ENCODE measurements at regions not wholly inside any gene's neighbourhood (a gene's known extent, or its start where the extent isn't known, plus 50 kb on each side); places are given as distances from the start of the nearest gene placed in this dataset.

DNA sequence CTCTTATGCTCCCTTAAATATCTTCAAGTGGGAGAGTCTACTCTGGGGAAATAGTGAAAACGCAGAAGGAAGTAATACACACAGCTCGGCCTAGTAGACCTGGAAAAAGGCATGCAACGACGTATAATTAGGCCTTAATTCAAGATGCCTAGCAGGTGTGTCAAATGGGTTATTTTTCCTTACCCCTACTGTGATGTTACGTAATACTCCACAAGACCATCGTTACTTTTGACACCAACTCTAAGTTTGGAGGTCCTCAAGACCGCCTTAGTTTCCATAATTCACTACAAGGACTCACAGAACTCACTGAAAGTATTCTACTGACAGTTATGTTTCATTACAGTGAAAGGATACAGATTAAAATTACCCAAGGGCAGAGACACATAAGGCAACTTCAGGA, 1024.3 kb upstream of the MAP3K7 start:
- TF ChIP-seq CTCF (IDR thresholded peaks at IDR 0.05), result no peak
- Mint-ChIP-seq H3K27ac (ENCODE audit: unreplicated experiment) (no peak overlapping the region), H3K36me3 (ENCODE audit: unreplicated experiment) (no peaks in the 10 kb centered on the region), H3K4me3 (ENCODE audit: unreplicated experiment) (no peak overlapping the region), H3K4me1 (ENCODE audit: unreplicated experiment) (peaks cover 9% of the 10 kb centered on the region), H3K9me3 (ENCODE audit: unreplicated experiment) (peaks cover 5% of the 10 kb centered on the region), H3K27me3 (ENCODE audit: unreplicated experiment) (no peaks in the 10 kb centered on the region)
- no peak for DNase-seq (ENCODE audit: extremely low spot score, unreplicated experiment)

DNA sequence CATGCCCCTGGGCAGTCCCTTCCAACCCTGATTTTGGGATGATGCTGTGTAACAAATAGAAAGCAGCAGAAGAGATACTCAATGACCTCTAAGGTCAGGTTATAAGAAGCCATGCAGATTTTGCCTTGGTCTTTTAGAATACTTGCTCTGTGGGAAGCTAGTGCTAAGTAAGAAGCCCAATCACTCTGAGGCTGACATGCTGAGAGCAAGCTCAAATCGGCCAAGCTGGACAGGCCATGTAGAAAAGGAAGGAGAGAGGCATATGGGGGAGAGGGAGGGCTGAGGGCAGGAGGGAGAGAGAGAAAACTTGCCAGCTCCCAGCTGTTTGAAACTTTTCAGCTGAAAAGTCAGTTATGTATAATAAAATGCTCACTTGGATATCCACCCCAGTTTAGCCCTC, 1021.6 kb upstream of the MAP3K7 start:
- Mint-ChIP-seq H3K36me3 (ENCODE audit: unreplicated experiment) (no peaks in the 10 kb centered on the region), H3K27ac (ENCODE audit: unreplicated experiment) (no peak overlapping the region), H3K4me1 (ENCODE audit: unreplicated experiment) (peaks cover 9% of the 10 kb centered on the region), H3K9me3 (ENCODE audit: unreplicated experiment) (no peaks in the 10 kb centered on the region), H3K27me3 (ENCODE audit: unreplicated experiment) (no peaks in the 10 kb centered on the region), H3K4me3 (ENCODE audit: unreplicated experiment) (no peak overlapping the region)
- TF ChIP-seq CTCF (IDR thresholded peaks at IDR 0.05), result no peak
- DNase-seq (ENCODE audit: extremely low spot score, unreplicated experiment), result no peak

DNA sequence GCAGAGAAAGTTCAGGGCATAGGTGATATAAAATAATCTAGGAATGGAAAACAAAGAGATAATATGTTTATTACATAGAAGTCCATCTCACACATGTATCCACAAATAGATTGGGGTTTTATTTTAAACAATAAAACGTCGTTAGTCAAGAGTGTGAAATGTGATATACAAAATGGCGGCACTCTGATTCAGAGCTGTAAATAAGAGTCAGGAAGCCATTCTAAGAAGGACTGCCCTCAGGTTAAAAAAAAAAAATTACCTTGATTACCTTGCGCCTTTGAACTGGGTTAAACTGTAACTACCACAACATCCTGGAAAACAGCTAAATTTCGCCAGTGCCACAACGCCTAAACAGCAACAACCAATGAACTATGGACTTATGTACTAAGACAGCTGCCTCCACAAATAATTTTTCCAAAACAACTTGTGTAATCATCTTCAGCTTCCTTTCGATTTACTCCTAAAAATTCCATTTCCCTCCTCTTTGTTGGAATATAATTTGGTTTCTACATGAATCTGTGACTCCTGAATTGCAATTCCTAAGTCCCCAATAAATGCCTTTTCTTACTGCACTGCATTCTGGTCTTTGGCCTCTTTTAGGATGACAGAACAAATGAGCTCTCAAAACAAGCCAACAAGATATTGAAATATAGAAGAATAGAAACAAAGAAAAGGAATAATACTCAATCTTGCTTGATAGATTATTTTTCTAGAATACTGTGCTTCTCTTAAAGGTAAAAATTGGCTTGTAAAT, 1019.5 kb upstream of the MAP3K7 start:
- H3K9me3 Mint-ChIP-seq (ENCODE audit: unreplicated experiment), result no peaks in the 10 kb centered on the region
- TF ChIP-seq CTCF (IDR thresholded peaks at IDR 0.05), result no peak
- no peaks in the 10 kb centered on the region for H3K27me3 Mint-ChIP-seq (ENCODE audit: unreplicated experiment)
- H3K4me3 Mint-ChIP-seq (ENCODE audit: unreplicated experiment), result no peak overlapping the region
- no peaks in the 10 kb centered on the region for H3K36me3 Mint-ChIP-seq (ENCODE audit: unreplicated experiment)
- no peak for DNase-seq (ENCODE audit: extremely low spot score, unreplicated experiment)
- no peak overlapping the region for H3K27ac Mint-ChIP-seq (ENCODE audit: unreplicated experiment)
- peaks cover 9% of the 10 kb centered on the region for H3K4me1 Mint-ChIP-seq (ENCODE audit: unreplicated experiment)

- TF ChIP-seq CTCF (IDR thresholded peaks at IDR 0.05), result no peak
- Mint-ChIP-seq H3K27me3 (ENCODE audit: unreplicated experiment) (no peaks in the 10 kb centered on the region), H3K9me3 (ENCODE audit: unreplicated experiment) (no peaks in the 10 kb centered on the region), H3K27ac (ENCODE audit: unreplicated experiment) (no peak overlapping the region), H3K4me3 (ENCODE audit: unreplicated experiment) (no peak overlapping the region), H3K36me3 (ENCODE audit: unreplicated experiment) (no peaks in the 10 kb centered on the region), H3K4me1 (ENCODE audit: unreplicated experiment) (peaks cover 10% of the 10 kb centered on the region)
- no peak for DNase-seq (ENCODE audit: extremely low spot score, unreplicated experiment)
Measured at GRCh38 chr6:91600561-91600960, 1013.7 kb upstream of the MAP3K7 start.

- Mint-ChIP-seq H3K27me3 (ENCODE audit: unreplicated experiment) (no peaks in the 10 kb centered on the region), H3K4me1 (ENCODE audit: unreplicated experiment) (peaks cover 7% of the 10 kb centered on the region), H3K9me3 (ENCODE audit: unreplicated experiment) (peaks cover 11% of the 10 kb centered on the region), H3K36me3 (ENCODE audit: unreplicated experiment) (peaks cover 8% of the 10 kb centered on the region), H3K27ac (ENCODE audit: unreplicated experiment) (no peak overlapping the region), H3K4me3 (ENCODE audit: unreplicated experiment) (no peak overlapping the region)
- TF ChIP-seq CTCF (IDR thresholded peaks at IDR 0.05), result no peak
- no peak for DNase-seq (ENCODE audit: extremely low spot score, unreplicated experiment)
Measured at GRCh38 chr6:91590191-91590590, 1003.3 kb upstream of the MAP3K7 start.

Measured in osteocyte (in vitro differentiated cells).